ENCODE measurements at regions not wholly inside any gene's neighbourhood (a gene's known extent, or its start where the extent isn't known, plus 50 kb on each side); places are given as distances from the start of the nearest gene placed in this dataset.

- no peak for TF ChIP-seq EZH2 (IDR thresholded peaks at IDR 0.05; ENCODE audit: borderline replicate concordance, low read depth, low read length, severe bottlenecking)
- TF ChIP-seq, protein P1, sequence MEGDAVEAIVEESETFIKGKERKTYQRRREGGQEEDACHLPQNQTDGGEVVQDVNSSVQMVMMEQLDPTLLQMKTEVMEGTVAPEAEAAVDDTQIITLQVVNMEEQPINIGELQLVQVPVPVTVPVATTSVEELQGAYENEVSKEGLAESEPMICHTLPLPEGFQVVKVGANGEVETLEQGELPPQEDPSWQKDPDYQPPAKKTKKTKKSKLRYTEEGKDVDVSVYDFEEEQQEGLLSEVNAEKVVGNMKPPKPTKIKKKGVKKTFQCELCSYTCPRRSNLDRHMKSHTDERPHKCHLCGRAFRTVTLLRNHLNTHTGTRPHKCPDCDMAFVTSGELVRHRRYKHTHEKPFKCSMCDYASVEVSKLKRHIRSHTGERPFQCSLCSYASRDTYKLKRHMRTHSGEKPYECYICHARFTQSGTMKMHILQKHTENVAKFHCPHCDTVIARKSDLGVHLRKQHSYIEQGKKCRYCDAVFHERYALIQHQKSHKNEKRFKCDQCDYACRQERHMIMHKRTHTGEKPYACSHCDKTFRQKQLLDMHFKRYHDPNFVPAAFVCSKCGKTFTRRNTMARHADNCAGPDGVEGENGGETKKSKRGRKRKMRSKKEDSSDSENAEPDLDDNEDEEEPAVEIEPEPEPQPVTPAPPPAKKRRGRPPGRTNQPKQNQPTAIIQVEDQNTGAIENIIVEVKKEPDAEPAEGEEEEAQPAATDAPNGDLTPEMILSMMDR (IDR thresholded peaks at IDR 0.05; ENCODE audit: borderline replicate concordance, extremely low read depth, low read length, poor library complexity, severe bottlenecking): no peak
Measured at GRCh38 chr6:87837876-87838275, 135.8 kb upstream of the AKIRIN2 start.

Data from DND-41 (cell line).